ENCODE measurements at regions not wholly inside any gene's neighbourhood (a gene's known extent, or its start where the extent isn't known, plus 50 kb on each side); places are given as distances from the start of the nearest gene placed in this dataset.

DNA sequence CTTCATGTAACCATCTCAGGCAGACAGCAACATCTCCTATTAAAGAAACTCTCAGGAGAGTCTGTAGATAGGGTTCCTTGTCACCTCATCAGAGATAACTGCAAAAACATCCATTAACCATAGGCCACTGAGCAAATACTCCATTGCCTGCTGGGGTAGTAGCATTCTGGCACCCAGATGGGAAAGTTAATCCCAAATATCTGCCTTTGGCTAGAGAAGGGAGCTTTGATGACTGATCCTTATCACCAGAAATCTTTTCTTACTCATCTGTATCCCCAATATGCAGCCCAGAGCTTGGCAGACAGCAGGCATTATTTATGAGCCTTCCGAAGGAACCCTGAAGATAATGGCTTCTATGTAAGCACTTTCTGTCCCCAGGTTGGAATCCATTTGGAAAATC, 173.1 kb downstream of the MFSD1 start:
- Histone ChIP-seq H3K36me3 (ENCODE audit: control insufficient read depth, insufficient read depth, low read length) (no peaks in the 10 kb centered on the region), H3K4me3 (ENCODE audit: low read depth, low read length) (no peak overlapping the region), H3K9ac (ENCODE audit: low read depth, low read length) (no peak overlapping the region), H3K27me3 (ENCODE audit: control insufficient read depth, insufficient read depth, low read length) (no peaks in the 10 kb centered on the region), H3K9me3 (ENCODE audit: control insufficient read depth, insufficient read depth, low read length) (no peaks in the 10 kb centered on the region), H3K4me1 (ENCODE audit: control insufficient read depth, insufficient read depth, low read length) (no peaks in the 10 kb centered on the region)

DNA sequence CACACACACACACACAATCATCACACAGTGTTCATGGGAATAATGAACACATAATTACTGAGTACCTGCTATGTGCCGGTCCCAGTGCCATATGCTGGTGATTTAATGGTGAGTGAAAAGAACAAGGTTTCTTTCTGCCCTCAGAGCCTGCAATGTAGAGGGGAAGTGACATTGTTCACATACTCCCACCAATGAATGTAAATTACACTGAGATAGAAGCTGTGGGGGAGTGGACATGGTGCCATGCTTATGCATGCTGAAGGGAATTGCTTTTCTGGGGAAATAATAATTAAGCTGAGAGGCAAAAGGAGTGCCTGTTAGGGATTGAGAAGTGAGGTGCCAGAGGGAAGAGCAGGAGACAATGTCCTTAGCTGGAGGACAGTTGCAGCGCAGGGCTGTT, 175.1 kb downstream of the MFSD1 start:
- H3K9ac ChIP-seq (ENCODE audit: low read depth, low read length), result no peak overlapping the region
- no peaks in the 10 kb centered on the region for H3K27me3 ChIP-seq (ENCODE audit: control insufficient read depth, insufficient read depth, low read length)
- no peaks in the 10 kb centered on the region for H3K9me3 ChIP-seq (ENCODE audit: control insufficient read depth, insufficient read depth, low read length)
- no peaks in the 10 kb centered on the region for H3K36me3 ChIP-seq (ENCODE audit: control insufficient read depth, insufficient read depth, low read length)
- no peak overlapping the region for H3K4me3 ChIP-seq (ENCODE audit: low read depth, low read length)
- H3K4me1 ChIP-seq (ENCODE audit: control insufficient read depth, insufficient read depth, low read length), result no peaks in the 10 kb centered on the region

DNA sequence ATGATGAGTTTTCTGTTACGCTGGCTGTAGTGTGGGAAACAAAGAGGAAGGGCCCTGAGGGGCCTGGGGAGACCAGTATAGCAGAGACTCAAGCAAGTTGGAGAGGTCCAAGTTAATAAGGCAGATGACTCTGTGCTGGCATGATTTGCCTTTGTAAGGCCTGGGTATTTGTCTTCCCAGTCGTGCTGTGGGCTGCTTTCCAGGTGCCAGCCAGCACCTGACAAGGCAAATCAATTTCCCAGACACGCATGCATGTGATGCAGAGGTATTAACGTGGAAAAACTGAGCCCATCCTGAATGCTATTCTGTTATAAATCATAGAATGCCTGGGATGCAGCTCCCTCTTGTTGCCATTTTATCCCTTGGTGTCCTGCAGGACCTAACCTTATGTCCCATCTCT, 175.6 kb downstream of the MFSD1 start:
- Histone ChIP-seq H3K27me3 (ENCODE audit: control insufficient read depth, insufficient read depth, low read length) (no peaks in the 10 kb centered on the region), H3K36me3 (ENCODE audit: control insufficient read depth, insufficient read depth, low read length) (no peaks in the 10 kb centered on the region), H3K9ac (ENCODE audit: low read depth, low read length) (no peak overlapping the region), H3K9me3 (ENCODE audit: control insufficient read depth, insufficient read depth, low read length) (no peaks in the 10 kb centered on the region), H3K4me1 (ENCODE audit: control insufficient read depth, insufficient read depth, low read length) (no peaks in the 10 kb centered on the region), H3K4me3 (ENCODE audit: low read depth, low read length) (no peak overlapping the region)

DNA sequence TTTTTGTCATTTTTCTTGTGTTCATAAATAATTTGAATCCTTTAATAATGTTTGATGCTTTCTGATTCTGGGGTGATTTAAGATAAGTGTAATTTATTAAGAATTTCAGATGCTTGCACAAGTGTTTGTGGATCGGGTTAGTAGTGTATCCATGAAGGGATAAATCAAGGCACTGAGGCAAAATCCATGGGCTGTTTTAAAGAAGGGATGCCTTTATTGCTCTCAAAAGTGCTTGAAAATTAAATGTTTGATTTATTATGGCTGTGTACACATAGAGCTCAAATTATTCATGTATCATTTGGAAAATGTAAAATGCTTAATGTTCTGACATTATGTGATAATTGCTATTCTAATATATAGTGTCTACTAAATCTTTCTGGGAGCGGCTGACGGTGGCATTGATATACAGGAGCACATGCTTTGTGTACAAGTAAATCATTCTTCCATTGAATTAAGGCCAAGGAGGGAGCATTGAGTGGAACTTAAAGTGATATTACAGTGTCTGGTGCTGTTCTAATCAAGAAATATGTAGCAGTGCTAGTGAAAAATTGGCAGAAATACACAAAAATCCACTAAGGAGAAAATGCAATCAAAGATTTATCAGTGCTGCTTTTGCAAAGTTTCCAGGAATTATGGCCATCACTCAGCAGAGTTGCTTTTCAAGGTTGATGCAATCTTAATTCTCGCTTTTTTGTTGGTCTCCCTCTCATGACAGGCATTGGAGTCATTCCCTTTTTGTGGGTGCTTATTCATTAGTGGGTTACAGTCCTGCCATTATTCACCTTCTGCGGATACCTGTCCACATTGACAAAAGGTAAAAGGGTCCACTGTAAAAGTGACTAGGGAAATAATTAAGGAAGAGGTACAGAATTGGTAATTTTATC, 181.6 kb downstream of the MFSD1 start:
- H3K27me3 ChIP-seq (ENCODE audit: control insufficient read depth, insufficient read depth, low read length), result no peaks in the 10 kb centered on the region
- no peak overlapping the region for H3K4me3 ChIP-seq (ENCODE audit: low read depth, low read length)
- H3K4me1 ChIP-seq (ENCODE audit: control insufficient read depth, insufficient read depth, low read length), result no peaks in the 10 kb centered on the region
- H3K9me3 ChIP-seq (ENCODE audit: control insufficient read depth, insufficient read depth, low read length), result no peaks in the 10 kb centered on the region
- no peaks in the 10 kb centered on the region for H3K36me3 ChIP-seq (ENCODE audit: control insufficient read depth, insufficient read depth, low read length)
- H3K9ac ChIP-seq (ENCODE audit: low read depth, low read length), result no peak overlapping the region

DNA sequence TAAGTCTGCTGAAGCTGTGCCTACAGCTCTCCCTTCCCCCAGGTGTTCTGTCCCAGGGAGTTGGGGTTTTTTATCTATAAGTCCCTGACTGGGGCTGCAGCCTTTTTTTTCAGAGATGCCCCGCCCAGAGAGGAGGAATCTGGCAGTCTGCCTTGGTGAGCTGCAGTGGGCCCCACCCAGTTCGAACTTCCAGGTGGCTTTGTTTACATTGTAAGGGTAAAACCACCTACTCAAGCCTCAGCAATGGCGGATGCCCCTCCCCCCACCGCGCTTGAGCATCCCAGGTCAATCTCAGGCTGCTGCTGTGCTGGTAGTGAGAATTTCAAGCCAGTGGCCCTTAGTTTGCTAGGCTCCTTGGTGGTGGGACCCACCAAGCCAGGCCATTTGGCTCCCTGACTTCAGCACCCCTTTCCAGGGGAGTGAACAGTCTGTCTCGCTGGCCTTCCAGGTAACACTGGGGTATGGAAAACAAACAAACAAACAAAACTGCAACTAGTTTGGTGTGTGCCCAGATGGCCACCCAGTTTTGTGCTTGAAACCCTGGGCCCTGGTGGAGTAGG, 189.4 kb downstream of the MFSD1 start:
- H3K9me3 ChIP-seq (ENCODE audit: control insufficient read depth, insufficient read depth, low read length), result no peaks in the 10 kb centered on the region
- H3K9ac ChIP-seq (ENCODE audit: low read depth, low read length), result no peak overlapping the region
- H3K4me3 ChIP-seq (ENCODE audit: low read depth, low read length), result peak overlapping the region; percentile 26
- H3K4me1 ChIP-seq (ENCODE audit: control insufficient read depth, insufficient read depth, low read length), result peaks cover 7% of the 10 kb centered on the region
- H3K27me3 ChIP-seq (ENCODE audit: control insufficient read depth, insufficient read depth, low read length), result no peaks in the 10 kb centered on the region
- H3K36me3 ChIP-seq (ENCODE audit: control insufficient read depth, insufficient read depth, low read length), result no peaks in the 10 kb centered on the region

DNA sequence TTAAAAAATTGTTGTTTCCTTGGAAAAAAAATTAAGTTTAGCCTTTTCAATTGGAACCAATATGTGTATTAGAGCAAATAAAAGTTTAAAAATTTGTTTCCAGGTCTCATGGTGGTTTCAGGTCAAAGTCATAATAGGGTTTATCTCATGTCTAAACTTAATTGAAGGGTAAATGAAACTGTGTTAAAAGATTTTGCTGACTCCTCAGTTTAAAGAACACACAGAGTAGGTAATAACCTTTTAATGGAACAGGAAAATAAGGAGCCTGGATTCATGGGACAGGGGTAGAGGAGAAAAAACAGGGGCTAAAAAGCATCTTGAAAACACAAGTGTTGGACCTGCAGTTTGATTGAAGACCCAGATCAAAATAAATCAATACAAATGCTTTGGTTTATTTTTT, 190.6 kb downstream of the MFSD1 start:
- Histone ChIP-seq H3K4me3 (ENCODE audit: low read depth, low read length) (no peak overlapping the region), H3K9ac (ENCODE audit: low read depth, low read length) (no peak overlapping the region), H3K4me1 (ENCODE audit: control insufficient read depth, insufficient read depth, low read length) (peaks cover 7% of the 10 kb centered on the region), H3K9me3 (ENCODE audit: control insufficient read depth, insufficient read depth, low read length) (no peaks in the 10 kb centered on the region), H3K36me3 (ENCODE audit: control insufficient read depth, insufficient read depth, low read length) (no peaks in the 10 kb centered on the region), H3K27me3 (ENCODE audit: control insufficient read depth, insufficient read depth, low read length) (no peaks in the 10 kb centered on the region)

DNA sequence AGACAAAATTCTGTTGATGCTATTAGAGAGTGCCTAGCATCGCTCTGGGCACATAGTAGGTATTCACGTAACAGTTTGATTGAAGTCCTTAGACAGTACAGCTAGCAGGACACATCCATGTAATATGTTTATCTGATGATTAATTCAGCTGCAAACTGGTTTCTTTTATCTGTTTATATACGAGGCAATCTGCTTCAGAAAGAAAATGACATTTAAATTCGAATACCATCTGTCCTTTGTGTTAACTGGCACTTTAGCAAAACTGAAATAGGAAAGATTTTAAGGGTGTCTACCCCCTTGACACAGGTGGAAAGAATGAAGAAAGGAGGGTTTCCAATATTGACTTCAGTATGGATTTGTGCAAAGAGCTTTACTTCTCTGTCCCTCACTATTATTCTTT, 192.5 kb downstream of the MFSD1 start:
- Histone ChIP-seq H3K9ac (ENCODE audit: low read depth, low read length) (no peak overlapping the region), H3K27me3 (ENCODE audit: control insufficient read depth, insufficient read depth, low read length) (no peaks in the 10 kb centered on the region), H3K4me3 (ENCODE audit: low read depth, low read length) (no peak overlapping the region), H3K4me1 (ENCODE audit: control insufficient read depth, insufficient read depth, low read length) (peaks cover 7% of the 10 kb centered on the region), H3K36me3 (ENCODE audit: control insufficient read depth, insufficient read depth, low read length) (no peaks in the 10 kb centered on the region), H3K9me3 (ENCODE audit: control insufficient read depth, insufficient read depth, low read length) (no peaks in the 10 kb centered on the region)

DNA sequence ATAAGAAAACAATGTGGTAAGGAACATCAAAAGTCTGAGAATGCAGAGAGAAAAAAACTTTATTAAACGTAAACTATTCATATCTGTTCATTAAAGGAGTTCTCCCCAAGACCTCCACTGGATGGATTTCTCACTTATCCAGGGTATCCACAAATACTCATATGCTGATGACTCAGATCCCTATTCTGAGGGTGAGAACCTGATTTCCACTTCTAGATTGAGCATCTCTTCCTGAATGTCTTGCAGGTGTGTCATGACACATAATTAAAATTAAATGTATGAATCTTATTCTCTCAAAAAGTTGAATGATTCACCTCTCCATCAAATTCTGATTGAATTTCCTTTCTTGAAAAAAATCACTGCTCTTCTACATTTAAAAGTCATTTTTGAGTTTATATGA, 199.9 kb downstream of the MFSD1 start:
- no peaks in the 10 kb centered on the region for H3K4me1 ChIP-seq (ENCODE audit: control insufficient read depth, insufficient read depth, low read length)
- H3K9ac ChIP-seq (ENCODE audit: low read depth, low read length), result no peak overlapping the region
- no peak overlapping the region for H3K4me3 ChIP-seq (ENCODE audit: low read depth, low read length)
- H3K36me3 ChIP-seq (ENCODE audit: control insufficient read depth, insufficient read depth, low read length), result no peaks in the 10 kb centered on the region
- no peaks in the 10 kb centered on the region for H3K9me3 ChIP-seq (ENCODE audit: control insufficient read depth, insufficient read depth, low read length)
- H3K27me3 ChIP-seq (ENCODE audit: control insufficient read depth, insufficient read depth, low read length), result no peaks in the 10 kb centered on the region

DNA sequence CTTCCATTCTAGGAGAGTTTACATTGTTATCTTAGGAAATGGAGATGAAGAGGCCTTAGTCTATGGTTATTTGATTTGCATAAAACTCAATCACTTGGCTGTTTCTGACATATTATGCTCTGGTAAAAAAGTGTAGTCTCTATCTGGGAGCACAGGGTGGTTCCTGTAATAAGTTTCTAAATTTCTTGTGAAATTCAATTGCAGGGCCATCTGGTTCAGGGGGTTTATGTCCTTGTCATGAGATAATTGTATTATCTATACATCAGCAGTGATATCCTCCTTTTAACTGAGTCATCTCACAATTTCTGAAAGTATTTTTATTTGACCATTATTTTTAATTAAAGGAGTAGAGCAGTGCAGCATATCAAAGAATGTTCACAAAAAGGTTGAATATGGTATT, 203.3 kb downstream of the MFSD1 start:
- Histone ChIP-seq H3K4me3 (ENCODE audit: low read depth, low read length) (no peak overlapping the region), H3K9me3 (ENCODE audit: control insufficient read depth, insufficient read depth, low read length) (no peaks in the 10 kb centered on the region), H3K4me1 (ENCODE audit: control insufficient read depth, insufficient read depth, low read length) (no peaks in the 10 kb centered on the region), H3K27me3 (ENCODE audit: control insufficient read depth, insufficient read depth, low read length) (no peaks in the 10 kb centered on the region), H3K36me3 (ENCODE audit: control insufficient read depth, insufficient read depth, low read length) (no peaks in the 10 kb centered on the region), H3K9ac (ENCODE audit: low read depth, low read length) (no peak overlapping the region)

DNA sequence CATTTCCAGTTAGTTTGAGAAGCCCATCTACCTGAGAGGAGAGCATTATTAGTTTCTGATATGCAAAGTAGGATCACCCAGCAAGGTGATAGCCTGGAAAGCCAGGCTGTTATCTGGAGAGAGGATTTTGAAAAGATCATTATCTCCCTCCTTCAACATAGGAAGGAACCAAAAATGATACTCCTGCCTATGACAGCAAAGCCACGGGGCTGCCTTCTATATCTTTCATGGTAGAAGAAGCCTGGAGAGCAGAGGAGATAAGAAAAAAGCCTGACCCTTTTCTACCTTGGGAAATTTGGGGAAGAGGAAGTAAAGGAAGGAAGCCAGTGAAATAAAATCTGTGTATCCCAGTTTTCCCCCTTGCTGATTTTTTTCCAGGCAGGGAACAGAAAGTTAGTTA, 205.5 kb downstream of the MFSD1 start:
- no peak overlapping the region for H3K4me3 ChIP-seq (ENCODE audit: low read depth, low read length)
- no peaks in the 10 kb centered on the region for H3K9me3 ChIP-seq (ENCODE audit: control insufficient read depth, insufficient read depth, low read length)
- no peaks in the 10 kb centered on the region for H3K4me1 ChIP-seq (ENCODE audit: control insufficient read depth, insufficient read depth, low read length)
- no peaks in the 10 kb centered on the region for H3K27me3 ChIP-seq (ENCODE audit: control insufficient read depth, insufficient read depth, low read length)
- H3K36me3 ChIP-seq (ENCODE audit: control insufficient read depth, insufficient read depth, low read length), result no peaks in the 10 kb centered on the region
- H3K9ac ChIP-seq (ENCODE audit: low read depth, low read length), result no peak overlapping the region

DNA sequence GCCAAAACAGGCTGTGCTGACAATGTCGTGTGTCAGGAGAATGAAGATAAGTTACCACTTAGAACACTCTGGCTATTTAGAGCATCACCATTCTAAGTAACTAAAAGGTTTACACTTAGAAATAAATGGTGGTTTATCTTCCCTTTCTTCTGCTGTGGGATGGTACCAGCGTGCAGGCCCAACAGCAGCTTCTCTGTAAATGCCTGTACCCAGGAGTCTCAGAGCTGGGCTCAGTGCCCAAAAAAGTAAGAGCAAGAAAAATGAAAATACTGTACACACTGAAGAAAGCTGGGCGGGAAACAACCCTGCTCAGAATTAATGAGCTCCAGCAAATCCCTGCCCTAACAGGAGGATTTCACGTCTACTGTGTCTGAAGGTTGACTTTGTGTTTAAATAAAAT, 206.5 kb downstream of the MFSD1 start:
- Histone ChIP-seq H3K36me3 (ENCODE audit: control insufficient read depth, insufficient read depth, low read length) (no peaks in the 10 kb centered on the region), H3K4me3 (ENCODE audit: low read depth, low read length) (no peak overlapping the region), H3K27me3 (ENCODE audit: control insufficient read depth, insufficient read depth, low read length) (no peaks in the 10 kb centered on the region), H3K9me3 (ENCODE audit: control insufficient read depth, insufficient read depth, low read length) (no peaks in the 10 kb centered on the region), H3K4me1 (ENCODE audit: control insufficient read depth, insufficient read depth, low read length) (no peaks in the 10 kb centered on the region), H3K9ac (ENCODE audit: low read depth, low read length) (no peak overlapping the region)

DNA sequence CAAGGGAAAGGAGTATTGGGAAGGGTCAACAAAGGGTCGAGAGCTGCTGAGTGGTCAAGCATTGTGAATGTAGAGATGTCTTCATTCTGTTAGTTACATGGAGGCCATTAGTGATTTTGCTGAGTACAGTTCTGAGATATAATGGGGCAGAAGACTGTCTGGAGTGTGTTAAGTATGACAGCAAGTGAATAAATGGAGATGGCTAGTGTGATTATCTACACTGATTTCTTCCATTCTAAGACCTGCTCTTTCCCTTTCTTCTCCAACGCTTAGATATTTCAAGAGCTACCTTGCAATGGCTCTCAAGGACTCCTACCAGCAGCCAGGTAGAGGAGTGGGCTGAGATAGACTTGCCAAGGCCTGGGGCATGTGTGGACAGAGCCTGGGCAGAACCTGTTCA, 216.5 kb downstream of the MFSD1 start:
- Histone ChIP-seq H3K9me3 (ENCODE audit: control insufficient read depth, insufficient read depth, low read length) (no peaks in the 10 kb centered on the region), H3K4me1 (ENCODE audit: control insufficient read depth, insufficient read depth, low read length) (no peaks in the 10 kb centered on the region)

More for the DNA sequence above, 216.5 kb downstream of the MFSD1 start:
- H3K4me3 ChIP-seq (ENCODE audit: low read depth, low read length), result no peak overlapping the region
- H3K9ac ChIP-seq (ENCODE audit: low read depth, low read length), result no peak overlapping the region
- no peaks in the 10 kb centered on the region for H3K36me3 ChIP-seq (ENCODE audit: control insufficient read depth, insufficient read depth, low read length)
- H3K27me3 ChIP-seq (ENCODE audit: control insufficient read depth, insufficient read depth, low read length), result no peaks in the 10 kb centered on the region
